ENCODE measurements at regions not wholly inside any gene's neighbourhood (a gene's known extent, or its start where the extent isn't known, plus 50 kb on each side); places are given as distances from the start of the nearest gene placed in this dataset.

DNA sequence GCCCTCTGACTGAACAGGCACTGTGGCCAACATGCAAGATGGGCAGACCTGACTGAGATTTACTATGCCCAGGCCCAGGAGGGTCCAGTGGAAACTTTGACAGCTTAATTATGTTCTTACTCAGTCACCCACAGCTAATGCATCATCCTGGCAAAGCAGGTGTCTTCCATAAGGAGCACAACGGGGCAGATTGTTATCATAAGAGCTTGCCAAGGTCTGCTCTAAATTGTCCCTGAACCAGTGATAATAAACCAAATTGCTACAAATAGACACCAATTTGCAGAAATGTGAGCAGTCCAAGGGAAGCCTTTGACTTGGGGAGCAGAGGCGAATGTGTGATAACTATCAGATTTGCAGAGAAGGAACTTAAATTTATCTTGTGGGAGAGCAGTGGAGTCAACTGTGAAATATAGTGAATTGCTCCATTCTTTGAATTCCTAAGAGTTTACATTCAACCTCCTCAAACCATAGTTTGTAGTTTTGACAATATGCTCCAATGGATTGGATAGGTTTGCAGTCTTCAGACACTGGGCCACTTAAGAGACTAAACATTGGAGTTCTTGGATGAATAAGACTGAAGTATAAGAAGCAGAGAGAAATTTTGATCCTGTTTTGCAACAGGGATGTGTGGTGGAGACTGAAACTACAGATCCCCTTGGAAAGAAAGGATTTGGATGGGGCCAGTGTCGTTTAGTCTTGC lies 494.7 kb downstream of the CCSER2 start:
- TF ChIP-seq, protein P1, sequence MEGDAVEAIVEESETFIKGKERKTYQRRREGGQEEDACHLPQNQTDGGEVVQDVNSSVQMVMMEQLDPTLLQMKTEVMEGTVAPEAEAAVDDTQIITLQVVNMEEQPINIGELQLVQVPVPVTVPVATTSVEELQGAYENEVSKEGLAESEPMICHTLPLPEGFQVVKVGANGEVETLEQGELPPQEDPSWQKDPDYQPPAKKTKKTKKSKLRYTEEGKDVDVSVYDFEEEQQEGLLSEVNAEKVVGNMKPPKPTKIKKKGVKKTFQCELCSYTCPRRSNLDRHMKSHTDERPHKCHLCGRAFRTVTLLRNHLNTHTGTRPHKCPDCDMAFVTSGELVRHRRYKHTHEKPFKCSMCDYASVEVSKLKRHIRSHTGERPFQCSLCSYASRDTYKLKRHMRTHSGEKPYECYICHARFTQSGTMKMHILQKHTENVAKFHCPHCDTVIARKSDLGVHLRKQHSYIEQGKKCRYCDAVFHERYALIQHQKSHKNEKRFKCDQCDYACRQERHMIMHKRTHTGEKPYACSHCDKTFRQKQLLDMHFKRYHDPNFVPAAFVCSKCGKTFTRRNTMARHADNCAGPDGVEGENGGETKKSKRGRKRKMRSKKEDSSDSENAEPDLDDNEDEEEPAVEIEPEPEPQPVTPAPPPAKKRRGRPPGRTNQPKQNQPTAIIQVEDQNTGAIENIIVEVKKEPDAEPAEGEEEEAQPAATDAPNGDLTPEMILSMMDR (IDR thresholded peaks at IDR 0.05) = no peak
- no peak for TF ChIP-seq POLR2A (IDR thresholded peaks at IDR 0.05)
- no peak for TF ChIP-seq POLR2AphosphoS5 (IDR thresholded peaks at IDR 0.05)
